ENCODE measurements at regions not wholly inside any gene's neighbourhood (a gene's known extent, or its start where the extent isn't known, plus 50 kb on each side); places are given as distances from the start of the nearest gene placed in this dataset.

- H3K27ac ChIP-seq (ENCODE audit: low read depth, low read length) = no peak overlapping the region
- no peak overlapping the region for H2BK15ac ChIP-seq (ENCODE audit: low read length)
- FAIRE-seq (no peak), DNase-seq (ENCODE audit: low read depth in 1 of 2, low spot score in 2 of 2) (no peak)
- H3K27me3 ChIP-seq (replicated peaks in 1 of 4; ENCODE audit: control insufficient read depth in 3 of 4, extremely low read depth in 1 of 4, insufficient read depth in 3 of 4, low read length in 3 of 4) = peaks cover 0 to 12% (median 2%) of the 10 kb centered on the region in 4 experiments; a peak in 3 of 7 replicates
- H3K14ac ChIP-seq (ENCODE audit: insufficient read length) = no peak overlapping the region
- H2BK20ac ChIP-seq (ENCODE audit: low read length) = no peak overlapping the region
- H4K91ac ChIP-seq (replicated peaks; ENCODE audit: insufficient read length, low read length) = no peak overlapping the region
- H2BK12ac ChIP-seq (ENCODE audit: low read depth, low read length) = peak overlapping the region; percentile 39; the same call in 1 of the 2 replicates
- no peak overlapping the region for H3K23ac ChIP-seq (ENCODE audit: insufficient read length)
- H3K79me2 ChIP-seq (ENCODE audit: control insufficient read depth in 1 of 2, insufficient read depth in 2 of 2, low read length in 2 of 2) = no peaks in the 10 kb centered on the region
- H3K4me2 ChIP-seq (ENCODE audit: insufficient read depth in 1 of 2, low read depth in 2 of 2, low read length in 2 of 2) = no peak overlapping the region
- no peaks in the 10 kb centered on the region for H4K20me1 ChIP-seq (replicated peaks in 1 of 2; ENCODE audit: control insufficient read depth in 1 of 2, insufficient read depth in 2 of 2, low read length in 2 of 2)
- WGBS, 2 experiments (ENCODE audit: extremely low coverage in 1 of 2, insufficient coverage in 1 of 2, insufficient read length in 1 of 2, insufficient replicate concordance in 2 of 2, low coverage in 1 of 2, low lambda C conversion rate in 2 of 2, missing lambda C conversion rate in 1 of 2) = 85% methylated on average over 11 of the region's 11 CpGs; no CpG with 5 or more reads in 1 of the 2 experiments
- no peak overlapping the region for H3K4ac ChIP-seq (replicated peaks; ENCODE audit: insufficient read length, low read depth, low read length)
- ChIA-PET POLR2A (ENCODE audit: partially characterized antibody) (interaction anchor here (0.8 kb wide), 1 partner anchor 9 kb away, joined by 3 read pairs; no protein-coding TSS in a partner anchor), CTCF (ENCODE audit: partially characterized antibody) (interaction anchor here (1.0 to 1.8 kb wide), 2 partner anchors 27 to 259 kb away, joined by 3 to 6 read pairs; no protein-coding TSS in a partner anchor)
- H3K9me3 ChIP-seq (ENCODE audit: insufficient read depth in 2 of 2, low read depth in 1 of 2, low read length in 1 of 2) = no peaks in the 10 kb centered on the region
- H2AFZ ChIP-seq (ENCODE audit: low read length) = no peak overlapping the region
- peaks cover 0 to 13% (median 4%) of the 10 kb centered on the region in 4 experiments; a peak in 4 of 7 replicates for H3K4me1 ChIP-seq (replicated peaks in 1 of 4; ENCODE audit: control insufficient read depth in 3 of 4, insufficient read depth in 4 of 4, low read length in 3 of 4)
- H3K18ac ChIP-seq (ENCODE audit: extremely low read depth, low read length) = 0 out of 2 replicates have a peak overlapping the region, but pooled peaks have one; percentile 42
- no peak overlapping the region for H4K8ac ChIP-seq (ENCODE audit: extremely low read depth, insufficient read depth, low read length)
- no peak overlapping the region for H2BK120ac ChIP-seq (replicated peaks; ENCODE audit: low read depth, low read length)
- peaks cover 7% of the 10 kb centered on the region; the same call in 1 of the 2 replicates for H3K23me2 ChIP-seq (ENCODE audit: low read depth, low read length)
- H4K5ac ChIP-seq (ENCODE audit: insufficient read length, low read depth, low read length) = no peak overlapping the region
- H2BK5ac ChIP-seq (ENCODE audit: low read depth, low read length) = no peak overlapping the region; the same call in 1 of the 2 replicates
- H3K56ac ChIP-seq (replicated peaks; ENCODE audit: insufficient read length, low read depth, low read length) = no peak overlapping the region
- no peaks in the 10 kb centered on the region for H3K36me3 ChIP-seq (ENCODE audit: control insufficient read depth in 2 of 4, insufficient read depth in 4 of 4, low read length in 3 of 4)
- H3K9ac ChIP-seq (replicated peaks in 1 of 4; ENCODE audit: extremely low read depth in 1 of 4, low read depth in 3 of 4, low read length in 3 of 4) = no peak overlapping the region
- no peaks in the 10 kb centered on the region for H3K79me1 ChIP-seq (ENCODE audit: low read depth, low read length)
- H2AK5ac ChIP-seq (ENCODE audit: low read depth, low read length) = no peak overlapping the region
- no peak for TF ChIP-seq GTF2F1 (IDR thresholded peaks at IDR 0.05; ENCODE audit: borderline replicate concordance, low read depth, low read length)
- TF ChIP-seq E2F6 (IDR thresholded peaks at IDR 0.05) = peak; percentile 15; the same call in 1 of the 2 replicates
- no peak overlapping the region for H3K4me3 ChIP-seq (ENCODE audit: extremely low read depth in 1 of 4, insufficient read depth in 2 of 4, low read depth in 3 of 4, low read length in 4 of 4)
Observed at GRCh38 chr2:881204-881918, 69.3 kb upstream of the SNTG2 start.
